ENCODE measurements at regions not wholly inside any gene's neighbourhood (a gene's known extent, or its start where the extent isn't known, plus 50 kb on each side); places are given as distances from the start of the nearest gene placed in this dataset.

DNA sequence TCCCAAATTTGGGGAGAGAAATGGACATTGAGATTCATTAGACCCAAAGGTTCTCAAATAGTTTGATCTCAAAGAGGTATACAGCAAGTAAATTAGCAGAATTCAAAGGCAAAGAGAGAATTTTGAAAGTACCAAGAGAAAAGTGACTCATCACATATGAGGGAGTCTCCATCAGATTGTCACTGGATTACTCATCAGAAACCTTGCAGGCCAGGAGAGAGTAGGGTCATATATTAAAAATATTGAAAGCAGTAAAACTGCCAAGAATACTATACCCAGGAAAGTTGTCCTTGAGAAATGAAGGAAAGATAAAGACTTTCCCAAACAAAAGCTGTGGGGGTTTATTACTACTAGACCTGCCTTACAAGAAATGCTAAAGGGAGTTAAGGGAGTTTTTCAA lies 140.6 kb downstream of the TMEM168 start:
- TF ChIP-seq, protein P1, sequence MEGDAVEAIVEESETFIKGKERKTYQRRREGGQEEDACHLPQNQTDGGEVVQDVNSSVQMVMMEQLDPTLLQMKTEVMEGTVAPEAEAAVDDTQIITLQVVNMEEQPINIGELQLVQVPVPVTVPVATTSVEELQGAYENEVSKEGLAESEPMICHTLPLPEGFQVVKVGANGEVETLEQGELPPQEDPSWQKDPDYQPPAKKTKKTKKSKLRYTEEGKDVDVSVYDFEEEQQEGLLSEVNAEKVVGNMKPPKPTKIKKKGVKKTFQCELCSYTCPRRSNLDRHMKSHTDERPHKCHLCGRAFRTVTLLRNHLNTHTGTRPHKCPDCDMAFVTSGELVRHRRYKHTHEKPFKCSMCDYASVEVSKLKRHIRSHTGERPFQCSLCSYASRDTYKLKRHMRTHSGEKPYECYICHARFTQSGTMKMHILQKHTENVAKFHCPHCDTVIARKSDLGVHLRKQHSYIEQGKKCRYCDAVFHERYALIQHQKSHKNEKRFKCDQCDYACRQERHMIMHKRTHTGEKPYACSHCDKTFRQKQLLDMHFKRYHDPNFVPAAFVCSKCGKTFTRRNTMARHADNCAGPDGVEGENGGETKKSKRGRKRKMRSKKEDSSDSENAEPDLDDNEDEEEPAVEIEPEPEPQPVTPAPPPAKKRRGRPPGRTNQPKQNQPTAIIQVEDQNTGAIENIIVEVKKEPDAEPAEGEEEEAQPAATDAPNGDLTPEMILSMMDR (IDR thresholded peaks at IDR 0.05): no peak
- no peak for TF ChIP-seq SIN3A (IDR thresholded peaks at IDR 0.05; ENCODE audit: borderline replicate concordance, insufficient read depth, low read depth, low read length)
- TF ChIP-seq, protein P2, sequence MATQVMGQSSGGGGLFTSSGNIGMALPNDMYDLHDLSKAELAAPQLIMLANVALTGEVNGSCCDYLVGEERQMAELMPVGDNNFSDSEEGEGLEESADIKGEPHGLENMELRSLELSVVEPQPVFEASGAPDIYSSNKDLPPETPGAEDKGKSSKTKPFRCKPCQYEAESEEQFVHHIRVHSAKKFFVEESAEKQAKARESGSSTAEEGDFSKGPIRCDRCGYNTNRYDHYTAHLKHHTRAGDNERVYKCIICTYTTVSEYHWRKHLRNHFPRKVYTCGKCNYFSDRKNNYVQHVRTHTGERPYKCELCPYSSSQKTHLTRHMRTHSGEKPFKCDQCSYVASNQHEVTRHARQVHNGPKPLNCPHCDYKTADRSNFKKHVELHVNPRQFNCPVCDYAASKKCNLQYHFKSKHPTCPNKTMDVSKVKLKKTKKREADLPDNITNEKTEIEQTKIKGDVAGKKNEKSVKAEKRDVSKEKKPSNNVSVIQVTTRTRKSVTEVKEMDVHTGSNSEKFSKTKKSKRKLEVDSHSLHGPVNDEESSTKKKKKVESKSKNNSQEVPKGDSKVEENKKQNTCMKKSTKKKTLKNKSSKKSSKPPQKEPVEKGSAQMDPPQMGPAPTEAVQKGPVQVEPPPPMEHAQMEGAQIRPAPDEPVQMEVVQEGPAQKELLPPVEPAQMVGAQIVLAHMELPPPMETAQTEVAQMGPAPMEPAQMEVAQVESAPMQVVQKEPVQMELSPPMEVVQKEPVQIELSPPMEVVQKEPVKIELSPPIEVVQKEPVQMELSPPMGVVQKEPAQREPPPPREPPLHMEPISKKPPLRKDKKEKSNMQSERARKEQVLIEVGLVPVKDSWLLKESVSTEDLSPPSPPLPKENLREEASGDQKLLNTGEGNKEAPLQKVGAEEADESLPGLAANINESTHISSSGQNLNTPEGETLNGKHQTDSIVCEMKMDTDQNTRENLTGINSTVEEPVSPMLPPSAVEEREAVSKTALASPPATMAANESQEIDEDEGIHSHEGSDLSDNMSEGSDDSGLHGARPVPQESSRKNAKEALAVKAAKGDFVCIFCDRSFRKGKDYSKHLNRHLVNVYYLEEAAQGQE (IDR thresholded peaks at IDR 0.05; ENCODE audit: insufficient read depth in 1 of 2, low read depth in 2 of 2, low read length in 1 of 2): no peak
- no peak for TF ChIP-seq POLR2AphosphoS5 (IDR thresholded peaks at IDR 0.05; ENCODE audit: low read depth, low read length)
- TF ChIP-seq TCF7L2 (IDR thresholded peaks at IDR 0.05; ENCODE audit: low read depth, low read length): no peak

All from Panc1 (cell line).